Caco-2 (cell line): ENCODE measurements at regions not wholly inside any gene's neighbourhood (a gene's known extent, or its start where the extent isn't known, plus 50 kb on each side); places are given as distances from the start of the nearest gene placed in this dataset.

Source experiments
- BruUV-seq: library from RNA; stranded (reverse); fragments of 400-500 nt; replicated peaks from 2 replicates; lab custom pipeline; 2021; lab: Mats Ljungman, UMichigan
- CTCF ChIA-PET: fragments of 300-600 bp; sonication (Branson Sonifier 250); formaldehyde crosslinking; loops from one replicate; lab custom pipeline; 2022; ENCODE audit warnings: antibody characterized with exemption; lab: Charles Lee
- POLR2A ChIA-PET: fragments of 300-600 bp; sonication (Branson Sonifier 250); formaldehyde crosslinking; loops from one replicate; lab custom pipeline; 2022; ENCODE audit warnings: antibody characterized with exemption; lab: Charles Lee
- DNase-seq, 2 experiments: peaks; one replicate each; pipeline versions ENCODE4 v3.0.0 to v3.0.0-alpha.2; 2020 to 2022
- H3K27me3 ChIP-seq: replicated peaks from 2 replicates; pipeline ENCODE4 v1.6.0; 2011; ENCODE audit warnings: low read length; ENCODE audit not compliant: control insufficient read depth, insufficient read depth
- H3K36me3 ChIP-seq: 2 replicates; pipeline ENCODE4 v1.5.1; 2011; ENCODE audit warnings: low read length; ENCODE audit not compliant: control insufficient read depth, insufficient read depth
- H3K4me1 ChIP-seq: fragments of 250-450 bp; sonication (Bioruptor Pico); 2 replicates; pipeline ENCODE4 v1.5.1; 2020; ENCODE audit warnings: mild to moderate bottlenecking
- H3K4me3 ChIP-seq: 2 replicates; pipeline ENCODE4 v1.5.1; 2011; ENCODE audit warnings: low read depth, mild to moderate bottlenecking, control low read depth, low read length
- H3K9me3 ChIP-seq: fragments of 250-450 bp; sonication (Bioruptor Pico); 2 replicates; pipeline ENCODE4 v1.5.1; 2020; ENCODE audit warnings: mild to moderate bottlenecking, moderate library complexity
- H3K27ac Mint-ChIP-seq: one replicate; pipeline ENCODE4 v1.8.0; 2022; ENCODE audit warnings: mixed read lengths; ENCODE audit not compliant: unreplicated experiment
- H3K27me3 Mint-ChIP-seq: one replicate; pipeline ENCODE4 v1.8.0; 2022; ENCODE audit warnings: mixed read lengths; ENCODE audit not compliant: insufficient read depth, unreplicated experiment
- H3K36me3 Mint-ChIP-seq: one replicate; pipeline ENCODE4 v1.8.0; 2022; ENCODE audit warnings: mild to moderate bottlenecking, mixed read lengths; ENCODE audit not compliant: insufficient read depth, unreplicated experiment
- H3K4me1 Mint-ChIP-seq: one replicate; pipeline ENCODE4 v1.8.0; 2022; ENCODE audit warnings: low read depth, mixed read lengths; ENCODE audit not compliant: unreplicated experiment
- H3K4me3 Mint-ChIP-seq: one replicate; pipeline ENCODE4 v1.8.0; 2022; ENCODE audit warnings: mild to moderate bottlenecking, moderate library complexity, mixed read lengths; ENCODE audit not compliant: unreplicated experiment
- H3K9me3 Mint-ChIP-seq: one replicate; pipeline ENCODE4 v1.8.0; 2022; ENCODE audit warnings: mixed read lengths; ENCODE audit not compliant: unreplicated experiment
- intact Hi-C: fragments of 100-400 bp; cut with micrococcal nuclease; formaldehyde crosslinking; loops from one replicate; pipeline ENCODE4 v1.10.0; 2022; ENCODE audit not compliant: unreplicated experiment
- TF ChIP-seq, protein P1 (sequence below), 2 experiments: fragments of 200-600 bp in 1 of 2; IDR thresholded peaks; 1 replicate in 1 of 2; 2 replicates in 1 of 2; pipeline versions ENCODE4 v1.5.1 to v1.8.0; 2011 to 2022; ENCODE audit warnings: antibody characterized with exemption in 1 of 2, control low read depth in 1 of 2, inconsistent platforms in 1 of 2, low read depth in 1 of 2, low read length in 1 of 2, mild to moderate bottlenecking in 1 of 2, moderate library complexity in 1 of 2; ENCODE audit not compliant: insufficient read depth in 1 of 2, severe bottlenecking in 1 of 2, unreplicated experiment in 1 of 2

DNA sequence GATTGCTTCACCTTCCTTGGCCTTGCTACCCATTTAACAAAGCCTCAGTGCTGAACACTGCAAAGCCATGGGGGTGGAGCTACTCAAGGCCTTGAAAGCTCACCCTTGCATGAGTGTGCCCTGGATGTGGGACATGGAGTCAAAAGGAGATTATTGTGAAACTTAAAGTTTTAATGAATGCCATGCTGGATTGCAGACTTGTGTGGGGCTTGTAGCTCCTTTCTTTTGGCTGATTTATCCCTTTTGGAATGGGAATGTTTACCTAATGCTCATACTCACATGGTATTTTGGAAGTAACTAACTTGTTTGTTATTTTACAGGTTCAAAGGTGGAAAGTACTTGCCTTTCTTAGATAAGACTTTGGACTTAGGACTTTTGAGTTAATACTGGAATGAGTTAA lies 538.5 kb upstream of the NECTIN3 start:
- Histone ChIP-seq H3K27me3 (no peaks in the 10 kb centered on the region), H3K4me1 (peaks cover 12% of the 10 kb centered on the region; the same call in 1 of the 2 replicates), H3K9me3 (no peaks in the 10 kb centered on the region), H3K36me3 (no peaks in the 10 kb centered on the region), H3K4me3 (no peak overlapping the region)
- H3K9me3 Mint-ChIP-seq: peaks cover 27% of the 10 kb centered on the region
- POLR2A ChIA-PET: no interaction called here
- TF ChIP-seq, protein P1, sequence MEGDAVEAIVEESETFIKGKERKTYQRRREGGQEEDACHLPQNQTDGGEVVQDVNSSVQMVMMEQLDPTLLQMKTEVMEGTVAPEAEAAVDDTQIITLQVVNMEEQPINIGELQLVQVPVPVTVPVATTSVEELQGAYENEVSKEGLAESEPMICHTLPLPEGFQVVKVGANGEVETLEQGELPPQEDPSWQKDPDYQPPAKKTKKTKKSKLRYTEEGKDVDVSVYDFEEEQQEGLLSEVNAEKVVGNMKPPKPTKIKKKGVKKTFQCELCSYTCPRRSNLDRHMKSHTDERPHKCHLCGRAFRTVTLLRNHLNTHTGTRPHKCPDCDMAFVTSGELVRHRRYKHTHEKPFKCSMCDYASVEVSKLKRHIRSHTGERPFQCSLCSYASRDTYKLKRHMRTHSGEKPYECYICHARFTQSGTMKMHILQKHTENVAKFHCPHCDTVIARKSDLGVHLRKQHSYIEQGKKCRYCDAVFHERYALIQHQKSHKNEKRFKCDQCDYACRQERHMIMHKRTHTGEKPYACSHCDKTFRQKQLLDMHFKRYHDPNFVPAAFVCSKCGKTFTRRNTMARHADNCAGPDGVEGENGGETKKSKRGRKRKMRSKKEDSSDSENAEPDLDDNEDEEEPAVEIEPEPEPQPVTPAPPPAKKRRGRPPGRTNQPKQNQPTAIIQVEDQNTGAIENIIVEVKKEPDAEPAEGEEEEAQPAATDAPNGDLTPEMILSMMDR (IDR thresholded peaks at IDR 0.05; ENCODE audit: insufficient read depth in 1 of 2, low read depth in 1 of 2, low read length in 1 of 2, severe bottlenecking in 1 of 2, unreplicated experiment in 1 of 2): no peak
- no TSS peak for BruUV-seq
- H3K4me3 Mint-ChIP-seq: no peak overlapping the region
- CTCF ChIA-PET: no interaction called here
- H3K27ac Mint-ChIP-seq: no peak overlapping the region
- no peaks in the 10 kb centered on the region for H3K36me3 Mint-ChIP-seq
- no peak for DNase-seq
- H3K27me3 Mint-ChIP-seq: no peaks in the 10 kb centered on the region
- peaks cover 15% of the 10 kb centered on the region for H3K4me1 Mint-ChIP-seq
- intact Hi-C loops: no loop called here

DNA sequence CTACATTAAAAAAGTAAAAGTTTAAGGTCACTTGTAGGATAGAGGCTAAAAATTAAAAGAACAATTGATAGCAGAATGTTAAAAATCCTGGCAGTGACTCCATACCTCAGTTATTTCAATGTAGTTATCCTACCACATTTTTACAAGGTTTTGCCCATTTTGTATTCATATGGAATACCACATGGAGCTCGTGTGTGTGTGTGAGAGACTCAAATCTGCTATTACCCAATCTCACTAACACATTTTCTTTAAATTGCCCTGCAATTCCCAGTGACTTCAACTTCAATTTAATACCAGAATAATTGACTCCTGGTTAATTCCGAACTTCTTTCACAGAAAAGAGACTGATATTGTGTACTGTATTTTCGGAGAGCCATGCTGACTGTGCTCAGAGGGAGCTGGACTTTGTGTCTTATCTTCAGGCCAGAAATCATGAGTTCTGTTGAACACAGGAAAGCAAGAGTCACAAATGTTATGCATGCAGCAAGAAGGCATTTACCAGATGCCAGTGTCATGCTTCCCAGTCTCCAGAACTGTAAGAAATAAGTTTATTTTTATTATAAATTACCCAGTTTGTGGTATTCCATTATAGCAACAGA lies 529.0 kb upstream of the NECTIN3 start:
- H3K4me3 ChIP-seq: no peak overlapping the region
- Mint-ChIP-seq H3K27me3 (no peaks in the 10 kb centered on the region), H3K36me3 (no peaks in the 10 kb centered on the region), H3K4me3 (no peak overlapping the region), H3K27ac (peak overlapping the region; percentile 45), H3K9me3 (peaks cover 11% of the 10 kb centered on the region), H3K4me1 (peaks cover 18% of the 10 kb centered on the region)
- H3K36me3 ChIP-seq: no peaks in the 10 kb centered on the region
- no peak for DNase-seq
- CTCF ChIA-PET: no interaction called here
- BruUV-seq: no TSS peak
- H3K27me3 ChIP-seq: no peaks in the 10 kb centered on the region
- H3K9me3 ChIP-seq: no peaks in the 10 kb centered on the region
- intact Hi-C loops: no loop called here
- H3K4me1 ChIP-seq: peaks cover 18% of the 10 kb centered on the region
- POLR2A ChIA-PET: no interaction called here
- TF ChIP-seq, protein P1 (IDR thresholded peaks at IDR 0.05; ENCODE audit: insufficient read depth in 1 of 2, low read depth in 1 of 2, low read length in 1 of 2, severe bottlenecking in 1 of 2, unreplicated experiment in 1 of 2): no peak

DNA sequence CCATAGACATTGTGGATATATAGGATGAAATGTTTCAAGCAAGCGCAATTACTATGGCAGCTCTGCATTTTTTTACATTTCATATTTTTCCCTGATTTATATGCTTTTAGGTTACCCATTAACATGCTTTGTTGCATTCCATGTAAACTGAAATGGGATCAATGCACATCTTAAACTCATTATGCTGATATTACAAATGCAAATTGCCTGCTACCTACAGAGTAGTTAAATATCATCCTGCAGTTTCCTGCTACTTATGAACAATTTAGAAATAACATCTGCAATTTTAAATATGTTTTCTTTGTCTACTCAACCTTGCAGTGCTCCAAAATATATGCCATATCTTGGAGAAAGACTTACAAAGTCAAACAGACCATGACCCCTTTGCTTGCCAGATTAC lies 526.9 kb upstream of the NECTIN3 start:
- Histone ChIP-seq H3K4me3 (no peak overlapping the region), H3K4me1 (peaks cover 34% of the 10 kb centered on the region), H3K36me3 (no peaks in the 10 kb centered on the region), H3K9me3 (no peaks in the 10 kb centered on the region), H3K27me3 (no peaks in the 10 kb centered on the region)
- TF ChIP-seq, protein P1 (IDR thresholded peaks at IDR 0.05; ENCODE audit: insufficient read depth in 1 of 2, low read depth in 1 of 2, low read length in 1 of 2, severe bottlenecking in 1 of 2, unreplicated experiment in 1 of 2): no peak
- Mint-ChIP-seq H3K27ac (no peak overlapping the region), H3K4me3 (no peak overlapping the region), H3K36me3 (no peaks in the 10 kb centered on the region), H3K9me3 (peaks cover 8% of the 10 kb centered on the region), H3K4me1 (peaks cover 31% of the 10 kb centered on the region), H3K27me3 (no peaks in the 10 kb centered on the region)
- intact Hi-C loops: no loop called here
- BruUV-seq: no TSS peak
- no peak for DNase-seq
- CTCF ChIA-PET: no interaction called here
- POLR2A ChIA-PET: no interaction called here
